Suprapubic skin (tissue), 4 donors: ENCODE measurements at regions not wholly inside any gene's neighbourhood (a gene's known extent, or its start where the extent isn't known, plus 50 kb on each side); places are given as distances from the start of the nearest gene placed in this dataset.

ENCODE experiments used
- CTCF ChIP-seq, 2 donors: fragments of 200-600 bp in 1 of 2; fragments of 450-650 bp in 1 of 2; sonication (generic) in 1 of 2; IDR thresholded peaks; one replicate each; pipeline ENCODE4 v1.5.1; 2016 to 2019; ENCODE audit warnings: antibody characterized with exemption in 2 of 2, mild to moderate bottlenecking in 1 of 2, moderate library complexity in 1 of 2
- EP300 ChIP-seq: sonication (generic); formaldehyde crosslinking; IDR thresholded peaks from one replicate; pipeline ENCODE4 v1.6.1; 2017; ENCODE audit warnings: antibody characterized with exemption
- POLR2A ChIP-seq, 2 donors: fragments of 450-650 bp; IDR thresholded peaks; one replicate each; pipeline ENCODE4 v1.6.1; 2017; ENCODE audit warnings: antibody characterized with exemption in 2 of 2, mild to moderate bottlenecking in 2 of 2, moderate library complexity in 2 of 2
- POLR2AphosphoS5 ChIP-seq, 3 donors: sonication (generic); formaldehyde crosslinking; IDR thresholded peaks; one replicate each; pipeline ENCODE4 v1.6.1; 2017; ENCODE audit warnings: antibody characterized with exemption in 3 of 3

DNA sequence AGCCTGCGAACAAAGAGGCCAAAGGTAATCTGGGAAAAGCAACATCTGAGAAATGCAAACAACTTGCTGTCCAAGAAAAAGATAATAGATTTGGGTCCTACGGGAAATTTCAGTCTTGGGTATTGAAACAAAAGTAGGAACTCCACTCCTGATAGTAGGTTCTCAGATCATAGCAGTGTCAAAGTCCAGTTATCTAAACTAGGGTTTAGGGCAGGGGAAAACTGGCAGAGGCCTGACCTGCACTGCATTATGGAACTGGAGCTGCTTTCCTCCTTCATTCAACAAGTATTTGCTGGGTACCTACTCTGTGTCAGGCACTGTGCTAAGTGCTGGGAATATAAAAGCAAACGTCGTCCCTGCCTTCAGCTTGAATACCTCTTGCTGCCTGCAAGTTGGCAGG is 60.7 kb upstream of the NGF start:
- no peak for TF ChIP-seq CTCF (IDR thresholded peaks at IDR 0.05)
- TF ChIP-seq EP300, result no peak
- TF ChIP-seq POLR2A (IDR thresholded peaks at IDR 0.05), result no peak
- TF ChIP-seq POLR2AphosphoS5 (IDR thresholded peaks at IDR 0.05), result no peak
